ENCODE measurements at regions not wholly inside any gene's neighbourhood (a gene's known extent, or its start where the extent isn't known, plus 50 kb on each side); places are given as distances from the start of the nearest gene placed in this dataset.

DNA sequence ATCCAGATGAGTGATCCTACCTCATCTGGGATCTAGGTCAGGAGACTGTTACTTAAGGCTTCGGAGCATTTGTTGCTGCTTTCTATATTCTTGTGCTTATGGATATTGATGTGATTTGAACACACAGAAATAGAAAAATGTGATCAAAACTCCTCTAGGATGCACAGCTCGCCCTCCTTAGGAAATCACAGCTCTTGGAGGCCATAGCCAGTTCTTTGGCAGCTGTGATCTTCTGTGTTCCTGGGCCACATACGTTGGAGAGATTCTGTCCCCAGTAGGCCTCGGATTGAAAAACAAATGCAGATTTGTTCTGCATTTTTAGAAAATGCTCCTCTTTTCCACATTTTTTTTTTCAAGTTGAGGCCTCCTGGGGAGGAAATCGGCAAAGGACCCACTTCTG, 437.4 kb upstream of the THBS1 start:
- DNase-seq (ENCODE audit: low spot score) = no peak

- DNase-seq (ENCODE audit: low spot score) = no peak
Measured at GRCh38 chr15:39144051-39144450, 436.8 kb upstream of the THBS1 start.

DNA sequence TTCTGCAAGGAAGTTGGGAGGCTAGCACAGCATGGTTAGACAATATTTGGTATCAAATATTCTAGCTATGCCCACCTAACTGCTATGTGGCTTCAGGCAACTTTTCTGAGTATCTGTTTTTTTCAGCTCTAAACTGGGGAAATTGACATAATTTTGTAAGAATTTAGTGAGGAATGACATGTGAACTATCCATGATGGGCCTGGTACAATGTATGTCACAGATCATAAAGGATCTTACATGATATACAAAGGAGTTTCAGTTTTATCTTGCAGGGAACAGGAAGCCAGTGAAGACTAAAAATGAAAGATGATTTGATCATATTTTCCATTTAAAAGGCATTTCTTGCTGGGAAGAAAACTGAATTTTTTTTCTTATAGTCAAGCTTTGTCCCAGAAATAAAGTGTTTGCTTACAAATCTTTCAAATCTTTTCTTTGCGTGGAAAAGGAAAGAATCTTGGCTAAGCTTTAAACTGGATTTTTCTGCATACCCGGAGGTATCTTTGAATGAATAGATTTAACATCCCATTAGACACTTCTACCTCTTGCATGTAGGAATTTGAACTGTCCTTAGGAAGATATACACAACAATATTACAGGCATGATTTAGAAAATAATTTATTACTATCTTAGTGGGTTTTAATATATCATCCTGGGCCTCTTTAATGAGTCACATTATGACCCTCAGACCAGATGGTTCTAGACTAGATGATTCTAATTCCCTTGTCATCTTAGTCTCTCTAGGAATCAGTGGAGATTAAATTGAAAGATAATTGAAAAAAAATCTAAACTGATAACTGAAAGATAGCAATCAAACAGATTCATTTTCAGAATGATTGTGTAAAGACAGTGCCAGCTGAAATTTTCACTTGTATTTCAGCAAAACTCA, 436.0 kb upstream of the THBS1 start:
- DNase-seq (ENCODE audit: low spot score) = no peak

- no peak for DNase-seq (ENCODE audit: low spot score)
Measured at GRCh38 chr15:39145854-39146625, 434.8 kb upstream of the THBS1 start.

DNA sequence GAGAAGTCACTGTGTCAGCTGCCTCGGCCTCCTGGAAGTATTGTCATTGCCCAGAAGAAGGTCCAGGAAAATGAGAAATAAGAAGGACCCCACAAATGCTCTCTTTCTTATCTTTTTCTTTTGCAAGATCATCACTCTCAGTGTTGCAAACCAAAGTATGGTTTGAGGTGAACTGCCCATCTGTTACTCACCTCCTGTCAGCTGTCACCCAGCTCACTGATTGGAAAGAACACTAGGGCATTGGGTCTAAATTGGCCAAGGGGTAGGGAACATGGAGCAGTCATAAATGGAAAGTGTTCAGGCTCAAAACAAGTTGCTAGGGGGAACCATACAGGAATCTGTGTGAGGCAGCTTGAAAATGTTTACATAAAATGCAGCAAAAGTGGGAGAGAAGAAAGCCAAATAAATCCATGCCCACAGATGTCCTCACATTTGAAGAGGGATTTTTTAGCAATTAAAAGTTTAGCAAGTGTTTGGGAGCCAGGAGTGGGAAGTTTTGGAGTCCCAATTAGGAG, 431.2 kb upstream of the THBS1 start:
- no peak for DNase-seq (ENCODE audit: low spot score)

GRCh38 chr15:39151545-39151944, 429.3 kb upstream of the THBS1 start:
- DNase-seq (ENCODE audit: low spot score) = no peak

DNA sequence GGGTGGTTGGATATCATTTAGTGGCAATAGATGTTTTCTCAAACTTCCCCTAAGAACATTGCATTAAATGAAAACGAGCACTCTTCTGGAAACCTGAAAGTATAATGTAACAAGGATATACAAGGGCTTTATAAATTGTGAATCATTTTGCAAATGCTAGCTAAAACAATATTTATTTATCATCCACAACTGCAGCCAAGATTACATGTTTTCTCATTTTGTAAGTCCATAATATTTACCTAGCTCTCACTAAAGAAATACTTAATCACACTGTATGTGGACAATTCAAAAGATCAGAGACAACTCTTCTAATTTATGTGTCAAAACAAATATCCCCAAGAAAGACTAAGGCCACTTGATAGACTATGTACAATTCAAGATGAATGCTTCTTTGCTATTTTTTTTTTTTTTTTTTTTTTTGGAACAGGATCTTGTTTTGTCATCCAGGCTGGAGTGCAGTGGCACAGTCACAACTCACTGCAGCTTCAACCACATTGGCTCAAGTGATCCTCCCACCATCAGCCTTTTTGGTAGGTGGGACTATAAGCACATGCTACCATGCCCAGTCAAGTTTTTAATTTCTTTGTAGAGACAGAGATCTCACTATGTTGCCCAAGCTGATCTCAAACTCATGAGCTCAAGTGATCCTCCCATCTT, 427.7 kb upstream of the THBS1 start:
- DNase-seq (ENCODE audit: low spot score) = no peak

DNA sequence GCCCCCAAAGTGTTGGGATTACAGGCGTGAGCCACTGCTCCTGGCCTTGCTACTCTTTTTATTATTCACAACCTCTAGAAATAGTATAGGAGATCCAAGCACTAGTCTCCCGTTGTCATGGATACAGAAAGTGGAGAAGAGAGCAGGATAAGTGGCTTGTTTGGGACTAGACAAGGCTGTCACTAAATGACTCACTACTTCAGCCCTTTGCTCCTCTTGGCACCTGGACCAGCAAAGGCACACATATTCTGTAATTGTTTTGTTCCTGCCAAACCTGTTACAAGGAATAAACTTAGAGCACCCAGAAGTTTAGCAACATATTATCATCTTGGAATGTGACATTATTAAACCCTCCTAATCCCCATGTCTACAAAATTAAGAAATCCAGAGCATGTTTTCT, 427.2 kb upstream of the THBS1 start:
- peak; percentile 85 for DNase-seq (ENCODE audit: low spot score)

DNA sequence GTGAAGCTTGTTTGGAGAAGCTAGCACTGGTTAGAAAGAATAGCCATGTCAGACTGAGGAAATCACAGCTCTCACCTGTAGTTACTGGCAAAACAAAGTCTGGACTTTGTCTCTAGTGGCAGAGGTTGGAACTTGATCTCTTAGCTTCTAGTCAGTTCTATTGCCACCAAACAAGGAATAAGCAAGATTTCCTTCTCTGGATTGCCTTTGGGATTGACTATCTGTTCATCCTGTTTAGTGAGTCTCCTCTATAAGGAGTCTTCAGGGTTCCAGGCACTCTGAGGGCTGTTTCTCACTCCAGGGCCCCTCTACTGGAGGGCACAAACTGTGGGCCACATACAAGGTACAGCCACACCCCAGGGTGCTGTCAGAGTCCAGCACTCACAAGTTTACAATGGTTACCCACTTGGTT, 426.6 kb upstream of the THBS1 start:
- peak; percentile 87 for DNase-seq (ENCODE audit: low spot score)

- no peak for DNase-seq (ENCODE audit: low spot score)
Measured at GRCh38 chr15:39154776-39155175, 426.1 kb upstream of the THBS1 start.

- no peak for DNase-seq (ENCODE audit: low spot score)
Measured at GRCh38 chr15:39156166-39156565, 424.7 kb upstream of the THBS1 start.

- no peak for DNase-seq (ENCODE audit: low spot score)
Measured at GRCh38 chr15:39156646-39157250, 424.1 kb upstream of the THBS1 start.

DNA sequence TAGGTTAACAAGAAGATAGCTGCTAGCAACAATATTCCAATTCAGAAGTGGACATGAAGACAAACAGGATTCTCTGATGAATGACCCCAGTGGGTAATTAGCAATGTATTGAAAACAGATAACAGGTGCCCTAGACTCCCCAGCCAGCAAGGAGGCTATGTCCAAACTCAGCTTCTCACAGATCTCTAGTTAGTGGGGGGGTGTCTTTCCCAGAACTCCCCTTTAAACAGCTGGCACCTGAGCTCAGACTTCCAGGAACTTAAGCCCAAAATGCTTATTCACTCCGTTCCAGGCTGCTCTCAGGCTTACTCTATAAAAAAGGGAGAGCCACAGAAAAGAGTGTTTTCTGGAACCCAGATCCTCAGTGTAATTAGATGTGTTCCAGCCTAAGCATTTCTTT, 423.0 kb upstream of the THBS1 start:
- no peak for DNase-seq (ENCODE audit: low spot score)

DNA sequence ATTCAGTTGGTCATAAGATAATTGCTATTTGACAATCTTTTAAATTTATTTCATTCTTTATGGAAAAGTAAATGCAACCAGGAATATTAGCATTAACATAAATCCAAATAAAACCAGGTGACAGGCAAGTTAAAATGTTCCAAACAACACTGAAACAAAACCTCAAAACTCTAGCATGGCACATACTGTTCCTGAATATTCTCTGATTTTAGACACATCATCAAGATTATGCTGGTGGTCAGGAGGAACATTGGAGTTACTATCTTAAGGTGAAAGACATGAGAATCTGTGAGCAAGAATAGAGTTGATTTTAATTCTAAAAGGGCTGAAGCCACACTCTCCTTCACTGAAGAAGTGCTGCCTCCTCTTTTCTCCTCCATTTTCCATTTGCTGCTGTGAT, 421.0 kb upstream of the THBS1 start:
- no peak for DNase-seq (ENCODE audit: low spot score)

DNA sequence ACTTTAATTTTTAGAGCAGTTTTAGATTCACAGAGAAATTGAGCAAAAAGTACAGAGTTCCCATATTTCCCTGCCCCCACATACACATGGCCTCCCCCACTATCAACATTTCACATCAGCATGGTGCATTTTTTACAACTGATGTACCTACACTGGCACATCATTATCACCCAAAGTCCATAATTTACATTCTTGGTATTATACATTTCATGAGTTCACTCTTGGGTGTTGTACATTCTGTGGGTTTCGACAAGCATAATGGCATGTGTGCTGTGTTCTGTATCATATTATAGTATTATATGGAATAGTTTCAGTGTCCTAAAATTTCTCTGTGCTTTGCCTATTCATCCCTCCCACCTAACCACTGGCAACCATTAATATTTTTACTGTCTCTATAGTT, 419.8 kb upstream of the THBS1 start:
- DNase-seq (ENCODE audit: low spot score) = no peak

- DNase-seq (ENCODE audit: low spot score) = no peak
Measured at GRCh38 chr15:39165020-39165706, 415.7 kb upstream of the THBS1 start.

DNA sequence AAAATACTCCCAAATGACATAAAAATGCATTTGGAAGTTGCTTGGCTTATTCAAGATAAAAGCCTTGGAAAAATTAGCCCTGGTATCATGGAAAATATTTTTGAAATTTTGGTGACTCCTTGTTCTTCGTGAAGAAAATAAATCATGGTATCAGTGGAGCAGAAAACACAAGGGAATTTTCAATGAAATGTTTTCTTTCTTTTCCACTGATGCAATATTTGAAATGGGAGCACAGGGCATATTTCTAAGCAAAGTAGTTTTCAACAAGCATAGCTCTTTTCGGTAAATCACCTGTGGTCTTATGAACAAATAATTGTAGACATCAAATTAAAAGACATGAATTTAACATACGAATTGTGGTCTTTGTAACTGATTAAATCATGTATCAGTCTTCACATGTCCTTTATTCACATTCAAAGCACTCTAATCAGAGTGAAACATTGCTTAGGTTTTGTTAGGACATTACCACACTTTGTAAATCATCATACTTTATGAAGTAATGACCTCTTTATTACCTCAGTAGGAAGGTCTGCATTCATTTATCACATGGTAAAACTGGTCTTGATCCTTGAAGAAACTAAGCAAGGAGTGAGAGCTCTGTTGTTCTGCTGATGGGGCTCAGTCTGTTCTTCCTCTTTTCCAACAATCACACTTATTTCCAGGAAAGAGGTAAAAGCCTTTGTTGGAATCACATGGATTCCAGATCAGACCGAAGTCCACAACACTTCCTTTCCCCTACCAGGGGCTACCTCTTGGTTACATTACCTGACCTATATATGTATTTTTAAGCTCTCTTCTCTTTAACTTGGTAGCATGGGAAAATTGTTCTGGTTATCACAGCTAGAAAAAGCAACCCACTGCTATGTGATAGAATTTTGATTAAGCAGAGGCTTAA, 413.5 kb upstream of the THBS1 start:
- no peak for DNase-seq (ENCODE audit: low spot score)

DNA sequence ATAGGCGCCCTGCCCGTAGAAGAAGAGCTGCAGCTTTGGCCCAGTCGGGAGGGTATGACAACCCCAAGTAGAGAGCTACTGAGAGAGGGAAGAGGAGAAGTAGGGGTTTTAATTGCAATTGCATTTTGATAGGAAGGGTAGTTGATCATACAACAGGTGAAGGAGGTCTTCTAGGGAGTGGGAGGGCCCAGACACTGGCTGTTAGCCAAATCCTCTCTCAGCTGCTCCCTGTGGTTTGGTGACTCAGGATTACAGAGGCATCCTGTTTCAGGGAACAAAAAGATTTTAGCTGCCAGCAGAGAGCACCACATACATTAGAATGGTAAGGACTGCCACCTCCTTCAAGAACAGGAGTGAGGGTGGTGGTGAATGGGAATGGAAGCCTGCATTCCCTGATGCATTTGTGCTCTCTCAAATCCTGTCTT, 408.9 kb upstream of the THBS1 start:
- DNase-seq (ENCODE audit: low spot score) = peak; percentile 98

- DNase-seq (ENCODE audit: low spot score) = no peak
Measured at GRCh38 chr15:39172380-39173281, 408.2 kb upstream of the THBS1 start.

Data from HT-29 (cell line).